Neural crest cell (in vitro differentiated cells): ENCODE measurements at regions not wholly inside any gene's neighbourhood (a gene's known extent, or its start where the extent isn't known, plus 50 kb on each side); places are given as distances from the start of the nearest gene placed in this dataset.

Experiments used
- DNase-seq: peaks from one replicate; pipeline ENCODE4 v3.0.0; 2021; ENCODE audit warnings: low read depth, mixed read lengths, low spot score
- H3K27ac Mint-ChIP-seq: one replicate; pipeline ENCODE4 v1.8.0; 2021; ENCODE audit warnings: mild to moderate bottlenecking, mixed read lengths; ENCODE audit not compliant: unreplicated experiment
- H3K27me3 Mint-ChIP-seq: 2 replicates; pipeline ENCODE4 v1.8.0; 2021; ENCODE audit warnings: low read depth, mild to moderate bottlenecking, mixed read lengths
- H3K36me3 Mint-ChIP-seq: 2 replicates; pipeline ENCODE4 v1.8.0; 2021; ENCODE audit warnings: low read depth, mild to moderate bottlenecking, mixed read lengths
- H3K4me1 Mint-ChIP-seq: 2 replicates; pipeline ENCODE4 v1.8.0; 2021; ENCODE audit warnings: mixed read lengths
- H3K4me3 Mint-ChIP-seq: one replicate; pipeline ENCODE4 v1.8.0; 2021; ENCODE audit warnings: mild to moderate bottlenecking, mixed read lengths
- H3K9me3 Mint-ChIP-seq: 2 replicates; pipeline ENCODE4 v1.8.0; 2021; ENCODE audit warnings: mixed read lengths
- CTCF ChIP-seq: fragments of 200-600 bp; sonication (generic); conservative IDR thresholded peaks from 2 replicates; pipeline ENCODE4 v1.5.0; 2021; ENCODE audit warnings: antibody characterized with exemption, mild to moderate bottlenecking

- no peak for TF ChIP-seq CTCF
- H3K27ac Mint-ChIP-seq = no peak overlapping the region
- H3K27me3 Mint-ChIP-seq = no peaks in the 10 kb centered on the region
- no peaks in the 10 kb centered on the region for H3K9me3 Mint-ChIP-seq
- H3K4me3 Mint-ChIP-seq = no peak overlapping the region
- no peaks in the 10 kb centered on the region for H3K4me1 Mint-ChIP-seq
- no peak for DNase-seq
- no peaks in the 10 kb centered on the region for H3K36me3 Mint-ChIP-seq
Measured at GRCh38 chr20:4445784-4446183, 196.7 kb upstream of the ADRA1D start.

- H3K4me3 Mint-ChIP-seq = no peak overlapping the region
- H3K9me3 Mint-ChIP-seq = no peaks in the 10 kb centered on the region
- H3K4me1 Mint-ChIP-seq = no peaks in the 10 kb centered on the region
Measured at GRCh38 chr20:4445331-4445730, 196.2 kb upstream of the ADRA1D start.

GRCh38 chr20:4444404-4444803, 195.3 kb upstream of the ADRA1D start:
- no peaks in the 10 kb centered on the region for H3K4me1 Mint-ChIP-seq
- no peak overlapping the region for H3K4me3 Mint-ChIP-seq
- H3K27ac Mint-ChIP-seq = no peak overlapping the region
- no peaks in the 10 kb centered on the region for H3K27me3 Mint-ChIP-seq
- no peak for TF ChIP-seq CTCF
- no peaks in the 10 kb centered on the region for H3K9me3 Mint-ChIP-seq
- H3K36me3 Mint-ChIP-seq = no peaks in the 10 kb centered on the region
- no peak for DNase-seq

More at GRCh38 chr20:4445331-4445730, 196.2 kb upstream of the ADRA1D start:
- Mint-ChIP-seq H3K27ac (no peak overlapping the region), H3K36me3 (no peaks in the 10 kb centered on the region), H3K27me3 (no peaks in the 10 kb centered on the region)
- no peak for TF ChIP-seq CTCF
- DNase-seq = no peak

GRCh38 chr20:4443016-4443415, 193.9 kb upstream of the ADRA1D start:
- no peak for DNase-seq
- Mint-ChIP-seq H3K27me3 (no peaks in the 10 kb centered on the region), H3K9me3 (no peaks in the 10 kb centered on the region), H3K4me1 (no peaks in the 10 kb centered on the region), H3K27ac (no peak overlapping the region), H3K36me3 (no peaks in the 10 kb centered on the region), H3K4me3 (no peak overlapping the region)
- TF ChIP-seq CTCF = no peak

- Mint-ChIP-seq H3K9me3 (no peaks in the 10 kb centered on the region), H3K36me3 (no peaks in the 10 kb centered on the region), H3K4me1 (no peaks in the 10 kb centered on the region), H3K27ac (no peak overlapping the region), H3K27me3 (no peaks in the 10 kb centered on the region), H3K4me3 (no peak overlapping the region)
- no peak for DNase-seq
- no peak for TF ChIP-seq CTCF
Measured at GRCh38 chr20:4441871-4442270, 192.8 kb upstream of the ADRA1D start.

GRCh38 chr20:4441191-4441590, 192.1 kb upstream of the ADRA1D start:
- TF ChIP-seq CTCF = no peak
- Mint-ChIP-seq H3K27ac (no peak overlapping the region), H3K4me3 (no peak overlapping the region), H3K4me1 (no peaks in the 10 kb centered on the region), H3K27me3 (no peaks in the 10 kb centered on the region), H3K9me3 (no peaks in the 10 kb centered on the region), H3K36me3 (no peaks in the 10 kb centered on the region)
- no peak for DNase-seq
